DOHH2 (cell line): ENCODE measurements at regions not wholly inside any gene's neighbourhood (a gene's known extent, or its start where the extent isn't known, plus 50 kb on each side); places are given as distances from the start of the nearest gene placed in this dataset.

Experiments
- H3F3A ChIP-seq: fragments of 200-600 bp; sonication (generic), shearing (Covaris generic); 2 replicates; pipeline ENCODE4 v1.6.0; 2016; ENCODE audit warnings: antibody characterized with exemption, mild to moderate bottlenecking; ENCODE audit not compliant: control insufficient read depth, insufficient read depth
- H3K27ac ChIP-seq: fragments of 200-600 bp; sonication (generic); 2 replicates; pipeline ENCODE4 v1.5.1; 2014; ENCODE audit warnings: low read depth, mild to moderate bottlenecking, low read length, moderate library complexity
- H3K27me3 ChIP-seq: fragments of 200-600 bp; sonication (generic); 2 replicates; pipeline ENCODE4 v1.6.1; 2014; ENCODE audit warnings: mild to moderate bottlenecking, low read length, mixed read lengths; ENCODE audit not compliant: control insufficient read depth
- H3K36me3 ChIP-seq: fragments of 200-600 bp; sonication (generic); 2 replicates; pipeline ENCODE4 v1.6.1; 2014; ENCODE audit warnings: mild to moderate bottlenecking, low read length, moderate library complexity, mixed read lengths; ENCODE audit not compliant: control insufficient read depth
- H3K4me1 ChIP-seq: fragments of 200-600 bp; sonication (generic); 2 replicates; pipeline ENCODE4 v1.6.1; 2014; ENCODE audit warnings: mild to moderate bottlenecking, low read length, mixed read lengths; ENCODE audit not compliant: control insufficient read depth
- H3K4me2 ChIP-seq: fragments of 200-600 bp; sonication (generic); 2 replicates; pipeline ENCODE4 v1.6.0; 2014; ENCODE audit warnings: mild to moderate bottlenecking, low read length, moderate library complexity
- H3K4me3 ChIP-seq: fragments of 200-600 bp; sonication (generic); 2 replicates; pipeline ENCODE4 v1.5.1; 2014; ENCODE audit warnings: mild to moderate bottlenecking, low read length, mixed read lengths
- H3K79me2 ChIP-seq: fragments of 200-600 bp; sonication (generic); 2 replicates; pipeline ENCODE4 v1.6.1; 2014; ENCODE audit warnings: mild to moderate bottlenecking, low read length, mixed read lengths; ENCODE audit not compliant: control insufficient read depth
- H3K9me2 ChIP-seq: fragments of 200-600 bp; sonication (generic); replicated peaks from 2 replicates; pipeline ENCODE4 v1.6.1; 2014; ENCODE audit warnings: mild to moderate bottlenecking, low read length, mixed read lengths; ENCODE audit not compliant: control insufficient read depth
- H3K9me3 ChIP-seq: fragments of 200-600 bp; sonication (generic); 2 replicates; pipeline ENCODE4 v1.6.1; 2014; ENCODE audit warnings: antibody characterized with exemption, low read length, mixed read lengths; ENCODE audit not compliant: control insufficient read depth, insufficient read depth
- H4K20me1 ChIP-seq: fragments of 200-600 bp; sonication (generic); 2 replicates; pipeline ENCODE4 v1.6.0; 2014; ENCODE audit warnings: low read depth, mild to moderate bottlenecking, antibody characterized with exemption, low read length, moderate library complexity; ENCODE audit not compliant: control insufficient read depth, insufficient read depth
- CTCF ChIP-seq: fragments of 200-600 bp; sonication (generic); IDR thresholded peaks from one replicate; pipeline ENCODE4 v1.5.1; 2014; ENCODE audit warnings: antibody characterized with exemption, mild to moderate bottlenecking, low read depth, low read length; ENCODE audit not compliant: poor library complexity, severe bottlenecking
- EZH2phosphoT487 ChIP-seq: fragments of 200-600 bp; sonication (generic); IDR thresholded peaks from 2 replicates; pipeline ENCODE4 v1.6.1; 2017; ENCODE audit warnings: borderline replicate concordance, mild to moderate bottlenecking, antibody characterized with exemption, low read length, moderate library complexity, mixed read lengths

- no peaks in the 10 kb centered on the region for H3K79me2 ChIP-seq
- H3K27ac ChIP-seq: no peak overlapping the region
- H3K9me3 ChIP-seq: no peaks in the 10 kb centered on the region
- no peaks in the 10 kb centered on the region for H3K9me2 ChIP-seq
- H3K4me3 ChIP-seq: no peak overlapping the region
- H3K36me3 ChIP-seq: no peaks in the 10 kb centered on the region
- no peak overlapping the region for H3K4me2 ChIP-seq
- H4K20me1 ChIP-seq: no peaks in the 10 kb centered on the region
- no peaks in the 10 kb centered on the region for H3F3A ChIP-seq
- no peak for TF ChIP-seq CTCF
- TF ChIP-seq EZH2phosphoT487: no peak
- H3K27me3 ChIP-seq: no peaks in the 10 kb centered on the region
- no peaks in the 10 kb centered on the region for H3K4me1 ChIP-seq
These were observed 1957.0 kb upstream of the AGA start for GRCh38 chr4:179399054-179399782.

- Histone ChIP-seq H3K9me2 (no peaks in the 10 kb centered on the region), H4K20me1 (no peaks in the 10 kb centered on the region), H3K4me3 (no peak overlapping the region), H3K4me2 (no peak overlapping the region), H3K4me1 (no peaks in the 10 kb centered on the region), H3K79me2 (no peaks in the 10 kb centered on the region), H3K27ac (no peak overlapping the region), H3K27me3 (no peaks in the 10 kb centered on the region), H3K36me3 (no peaks in the 10 kb centered on the region), H3F3A (no peaks in the 10 kb centered on the region), H3K9me3 (no peaks in the 10 kb centered on the region)
- TF ChIP-seq CTCF: no peak
- TF ChIP-seq EZH2phosphoT487: no peak
These were observed 1973.0 kb upstream of the AGA start for GRCh38 chr4:179415037-179415846.

GRCh38 chr4:179415847-179416223 lies 1973.6 kb upstream of the AGA start:
- Histone ChIP-seq H4K20me1 (no peaks in the 10 kb centered on the region), H3K9me3 (no peaks in the 10 kb centered on the region), H3K27me3 (no peaks in the 10 kb centered on the region), H3K36me3 (no peaks in the 10 kb centered on the region), H3K4me1 (no peaks in the 10 kb centered on the region), H3K4me2 (no peak overlapping the region), H3K4me3 (no peak overlapping the region), H3K27ac (no peak overlapping the region), H3K9me2 (no peaks in the 10 kb centered on the region), H3F3A (no peaks in the 10 kb centered on the region), H3K79me2 (no peaks in the 10 kb centered on the region)
- TF ChIP-seq CTCF (no peak), EZH2phosphoT487 (no peak)
